NCI-H524 (cell line): ENCODE measurements at regions not wholly inside any gene's neighbourhood (a gene's known extent, or its start where the extent isn't known, plus 50 kb on each side); places are given as distances from the start of the nearest gene placed in this dataset.

ENCODE experiments used
- DNase-seq, 2 experiments: peaks; one replicate each; lab custom pipeline; 2025; lab: John Stamatoyannopoulos, UW

DNA sequence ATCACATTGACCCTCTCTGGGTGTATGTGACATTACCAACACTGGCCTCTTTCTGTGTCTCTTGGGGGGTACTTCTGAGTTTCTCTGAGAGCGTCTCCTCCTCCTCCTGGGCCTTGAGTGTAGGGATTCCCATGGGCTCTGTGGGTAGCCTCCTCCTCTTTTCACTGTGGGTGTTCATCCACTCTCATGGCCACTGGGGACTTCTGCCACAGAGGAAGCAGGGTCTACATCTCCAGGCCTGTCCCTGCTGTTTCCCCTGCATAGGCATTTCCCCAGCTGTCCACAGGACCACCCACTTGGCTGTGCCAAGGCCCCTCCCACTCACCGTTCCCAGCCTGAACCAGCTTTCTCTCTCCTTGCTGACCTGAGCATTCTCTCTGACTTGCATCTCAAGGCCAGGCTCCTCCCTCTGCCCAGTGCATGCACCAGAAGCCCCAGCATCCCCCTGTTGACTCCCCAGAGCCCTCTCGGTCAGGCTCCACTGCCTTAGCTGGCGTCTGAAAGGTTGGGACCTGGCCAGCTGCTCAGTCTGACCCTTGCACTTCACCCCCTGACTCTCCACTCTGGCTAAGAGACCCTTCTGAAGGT, 487.6 kb downstream of the GLRX3 start:
- DNase-seq, result no peak

DNA sequence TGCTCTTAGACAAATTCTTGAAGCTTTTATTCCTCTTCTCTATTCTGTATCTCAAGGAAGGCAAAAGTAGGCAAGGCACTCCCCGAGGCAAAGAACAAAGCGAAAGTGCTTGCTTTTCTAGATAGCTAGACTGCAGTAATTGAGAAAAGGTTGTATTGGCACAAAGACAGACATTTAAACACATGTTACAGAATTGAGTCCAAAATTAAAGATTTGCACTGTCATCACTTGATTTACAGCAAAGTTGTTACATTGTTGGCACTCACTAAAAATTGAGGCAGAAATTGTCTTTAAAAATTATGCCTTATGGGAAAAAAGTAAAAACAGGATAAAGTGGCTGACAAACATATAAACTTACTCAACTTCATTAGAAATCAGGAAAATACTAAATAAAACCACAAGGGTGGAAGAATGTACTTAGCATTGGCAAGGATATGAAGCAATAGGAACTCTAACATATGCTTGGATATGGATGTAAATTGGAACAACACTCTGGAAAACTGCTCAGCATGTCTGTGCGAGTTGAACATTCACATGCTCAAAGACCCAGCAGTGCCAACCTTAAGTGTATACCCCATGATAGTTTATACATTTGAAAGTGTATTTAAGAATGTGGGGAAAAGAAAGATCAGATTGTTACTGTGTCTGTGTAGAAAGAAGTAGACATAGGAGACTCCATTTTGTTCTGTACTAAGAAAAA, 491.3 kb downstream of the GLRX3 start:
- no peak for DNase-seq

DNA sequence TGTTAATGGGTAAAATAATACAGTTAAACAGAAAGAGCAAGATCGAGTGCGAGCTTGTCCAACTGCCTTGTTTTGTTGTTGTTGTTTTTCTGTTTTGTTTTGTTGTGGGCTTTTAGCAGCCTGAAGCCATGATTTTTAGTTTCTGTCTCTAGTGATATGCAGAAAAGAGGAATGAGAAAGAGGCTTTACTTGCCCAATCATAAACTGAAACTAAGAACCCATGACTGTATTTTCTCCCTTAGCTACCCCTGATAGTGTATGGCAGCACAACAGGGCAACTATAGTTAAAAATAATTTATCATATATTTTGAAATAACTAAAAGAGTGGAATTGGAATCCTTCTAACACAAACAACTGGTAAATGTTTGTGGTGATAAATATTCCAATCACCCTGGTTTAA, 493.9 kb downstream of the GLRX3 start:
- DNase-seq, result no peak

DNA sequence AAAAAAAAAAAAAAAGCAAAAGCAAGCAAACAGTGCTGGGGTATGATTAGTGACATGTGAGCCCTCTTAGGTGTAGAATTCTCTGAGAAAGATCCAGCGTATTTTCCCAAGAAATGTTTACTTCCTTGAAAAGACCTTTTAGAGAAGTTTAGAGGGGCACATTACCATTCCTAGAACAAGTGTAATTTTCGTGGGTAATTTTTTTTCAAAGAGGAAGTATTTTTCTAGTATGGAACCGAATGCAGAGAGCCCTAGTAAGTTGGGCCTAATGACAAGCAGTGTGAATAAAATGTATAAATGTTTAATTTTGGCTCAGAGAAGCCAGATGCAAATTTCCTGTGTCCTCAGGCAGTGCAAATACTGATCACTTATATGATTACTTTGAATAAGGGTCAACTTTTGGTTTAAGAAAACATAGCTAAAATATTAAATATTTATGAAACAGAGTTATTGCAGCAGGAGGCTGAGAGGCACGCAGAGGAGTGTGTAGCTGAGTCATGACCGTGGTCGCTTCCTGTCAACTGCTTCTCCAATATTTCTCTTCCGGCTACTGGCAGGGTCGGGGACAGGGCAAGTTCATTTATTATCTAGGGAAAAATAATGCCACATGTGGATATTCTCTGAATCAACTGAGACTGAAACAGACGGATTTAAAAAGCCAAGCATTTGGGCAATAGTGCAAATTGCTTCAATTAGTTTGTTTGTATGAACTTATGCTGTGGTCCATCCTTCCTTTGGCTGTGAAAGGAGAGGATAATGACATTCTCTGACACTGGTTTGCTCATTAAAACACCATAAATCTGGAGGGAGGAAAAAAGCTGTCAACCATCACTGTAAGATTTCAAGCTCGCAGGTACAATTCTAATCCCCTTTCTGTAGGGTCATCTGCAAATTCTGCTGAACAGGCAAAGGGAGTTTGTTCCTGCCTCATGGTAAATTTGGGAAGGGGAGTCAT, 495.2 kb downstream of the GLRX3 start:
- DNase-seq, result no peak

- no peak for DNase-seq
Observed at GRCh38 chr10:130634816-130635215, 498.6 kb downstream of the GLRX3 start.

DNA sequence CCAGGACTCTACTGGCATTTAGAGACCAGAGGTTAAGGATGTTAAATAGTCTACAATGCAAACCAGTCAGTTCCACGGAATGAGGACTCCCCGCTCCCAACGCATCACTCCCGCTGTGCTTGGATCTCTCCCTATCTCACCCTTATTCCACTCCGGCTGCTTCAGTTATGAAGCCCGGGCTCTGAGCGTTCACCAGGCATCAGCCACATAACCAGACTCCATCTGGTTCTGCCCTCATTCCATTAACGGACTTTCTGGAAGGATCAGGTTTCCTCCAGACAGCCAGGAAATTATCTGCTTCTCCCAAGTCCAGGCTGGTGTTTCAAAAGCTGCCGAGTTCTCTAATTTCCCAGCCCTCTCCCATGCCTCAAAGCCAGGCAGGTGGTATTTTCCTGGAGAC, 499.3 kb downstream of the GLRX3 start:
- DNase-seq, result peak in 1 of 2 experiments; percentile 70

GRCh38 chr10:130636313-130636930, 500.2 kb downstream of the GLRX3 start:
- DNase-seq, result no peak

DNA sequence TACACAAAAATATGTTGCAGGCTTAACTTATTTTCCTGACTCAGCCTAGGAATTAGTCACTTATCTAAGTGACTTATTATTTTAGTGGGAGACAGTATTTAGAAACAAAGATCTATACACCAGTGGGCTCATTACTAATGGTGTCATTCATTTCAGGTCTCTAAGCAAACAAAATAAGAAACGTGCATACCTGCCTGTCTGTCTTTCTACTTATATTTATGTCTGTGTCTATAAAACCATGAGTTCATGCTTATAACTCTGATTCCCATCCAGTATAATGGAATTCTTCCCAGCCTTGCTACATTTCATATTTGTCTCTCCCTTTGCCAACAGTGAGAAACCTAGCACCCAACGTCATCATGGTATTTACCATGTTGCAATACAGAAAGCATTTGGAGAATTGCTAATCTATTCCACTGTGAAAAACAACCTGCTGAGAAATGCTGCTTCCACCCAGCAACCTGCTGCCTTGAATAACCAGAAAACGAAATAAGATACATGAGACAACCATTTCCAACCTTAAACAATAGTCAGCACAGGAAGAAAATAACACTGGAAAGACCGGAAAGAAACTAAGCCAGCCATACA, 501.0 kb downstream of the GLRX3 start:
- no peak for DNase-seq

- no peak for DNase-seq
Observed at GRCh38 chr10:130638991-130639390, 502.8 kb downstream of the GLRX3 start.

DNA sequence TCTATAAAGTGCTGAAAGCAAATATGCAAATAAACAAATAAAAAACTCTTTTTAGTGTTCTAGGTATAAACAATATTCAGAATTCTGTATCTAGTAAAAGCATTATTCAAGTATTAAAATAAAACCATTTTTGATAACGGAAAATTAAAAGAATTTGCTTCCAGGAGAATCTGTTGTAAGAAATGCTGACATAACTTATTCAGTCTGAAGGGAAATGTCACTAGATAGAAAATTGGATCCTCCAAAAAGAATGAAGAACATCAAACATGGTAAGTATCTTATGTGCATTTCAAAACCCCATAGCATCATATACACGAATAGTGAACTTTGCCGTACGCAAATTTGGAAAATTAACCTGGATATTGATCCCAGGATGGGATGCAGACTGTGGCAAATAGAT, 506.7 kb downstream of the GLRX3 start:
- no peak for DNase-seq

GRCh38 chr10:130647341-130647740, 511.1 kb downstream of the GLRX3 start:
- no peak for DNase-seq

DNA sequence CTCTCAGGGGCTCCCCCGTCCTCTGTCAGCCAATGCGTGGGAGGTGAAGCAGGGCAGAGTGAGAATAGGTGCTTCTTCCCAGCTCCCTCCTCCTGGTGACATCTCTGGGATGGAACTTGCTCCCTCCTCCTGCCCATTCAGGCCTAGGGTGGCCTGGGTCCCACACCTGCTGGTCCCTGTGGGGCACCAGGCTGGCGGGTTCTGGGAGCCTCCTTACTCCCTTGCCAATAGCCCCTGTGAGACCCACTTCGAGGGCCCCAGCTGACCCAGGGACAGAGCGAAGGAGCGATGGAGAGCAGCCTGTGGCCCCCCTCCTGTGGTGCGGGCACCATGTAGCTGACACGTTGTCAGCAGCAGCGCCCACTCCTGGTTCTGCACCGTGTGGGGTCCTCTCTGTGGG, 512.6 kb downstream of the GLRX3 start:
- DNase-seq, result no peak

- no peak for DNase-seq
Observed at GRCh38 chr10:130652544-130652943, 516.4 kb downstream of the GLRX3 start.

GRCh38 chr10:130652964-130653578, 516.9 kb downstream of the GLRX3 start:
- DNase-seq, result no peak

- DNase-seq, result no peak
Observed at GRCh38 chr10:130654726-130655125, 518.5 kb downstream of the GLRX3 start.

- no peak for DNase-seq
Observed at GRCh38 chr10:130655313-130656186, 519.4 kb downstream of the GLRX3 start.

GRCh38 chr10:130656187-130656575, 520.0 kb downstream of the GLRX3 start:
- no peak for DNase-seq

- DNase-seq, result no peak
Observed at GRCh38 chr10:130656582-130657133, 520.5 kb downstream of the GLRX3 start.

DNA sequence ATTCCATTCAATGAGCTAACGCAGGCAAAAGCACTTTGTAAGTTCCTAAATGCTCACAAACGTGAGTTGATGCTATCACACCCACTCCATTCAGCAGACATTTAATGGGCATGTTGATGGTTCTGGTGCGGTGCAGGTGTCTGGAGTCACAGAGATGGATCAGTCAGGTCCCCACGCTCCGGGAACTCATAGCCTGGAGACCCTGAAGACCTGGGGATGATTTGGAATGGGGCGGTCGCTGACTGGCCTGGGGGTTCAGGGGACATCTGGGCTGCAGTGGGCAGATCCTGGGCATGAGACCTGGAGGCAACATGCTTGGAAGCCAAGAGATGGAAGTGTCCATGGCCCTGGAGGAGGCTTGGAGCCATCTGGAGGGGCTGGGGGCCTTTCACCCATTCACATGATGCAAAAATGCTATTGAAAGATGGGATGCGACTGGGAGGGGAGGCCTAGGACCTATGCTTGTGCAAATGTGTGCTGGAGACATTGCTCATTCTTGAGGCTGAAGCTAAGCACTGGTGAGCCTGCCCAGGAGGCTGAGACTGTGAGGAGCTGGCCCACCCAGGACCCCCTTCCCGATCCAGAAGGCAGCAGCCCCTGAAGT, 522.6 kb downstream of the GLRX3 start:
- no peak for DNase-seq

DNA sequence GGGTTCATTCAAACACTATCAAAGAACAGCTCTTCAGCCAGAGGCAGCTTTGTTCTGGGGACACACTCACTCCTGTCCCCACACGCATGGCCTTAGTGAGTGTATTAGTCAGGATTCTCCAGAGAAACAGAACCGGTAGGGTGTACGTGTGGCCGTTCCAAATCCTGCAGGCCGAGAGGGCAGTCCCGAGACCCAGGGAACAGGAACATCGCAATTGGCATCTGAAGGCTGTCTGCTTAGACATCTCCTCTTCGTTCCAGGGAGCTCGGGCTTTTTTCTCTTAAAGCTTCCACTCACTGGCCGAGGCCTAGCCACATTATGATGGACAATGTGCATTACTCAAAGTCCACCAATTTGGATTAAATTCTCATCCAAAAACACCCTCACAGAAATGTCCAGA, 523.3 kb downstream of the GLRX3 start:
- DNase-seq, result no peak
